ENCODE measurements at regions not wholly inside any gene's neighbourhood (a gene's known extent, or its start where the extent isn't known, plus 50 kb on each side); places are given as distances from the start of the nearest gene placed in this dataset.

GRCh38 chr10:10533437-10533836 is 484.2 kb upstream of the CELF2 start:
- peak overlapping the region; percentile 72 for H3K27ac ChIP-seq
- peaks cover 14% of the 10 kb centered on the region for H3K4me1 ChIP-seq
- H3K4me3 ChIP-seq = no peak overlapping the region
- no peaks in the 10 kb centered on the region for H3K9me3 ChIP-seq (replicated peaks)
- no peaks in the 10 kb centered on the region for H3K36me3 ChIP-seq
- DNase-seq = peak; percentile 68 to 86
- no peaks in the 10 kb centered on the region for H3K27me3 ChIP-seq

GRCh38 chr10:10538326-10538725 is 479.3 kb upstream of the CELF2 start:
- no peak for DNase-seq
- H3K27ac ChIP-seq = no peak overlapping the region

GRCh38 chr10:10540398-10540797 is 477.3 kb upstream of the CELF2 start:
- H3K9me3 ChIP-seq (replicated peaks) = no peaks in the 10 kb centered on the region

More at GRCh38 chr10:10538326-10538725, 479.3 kb upstream of the CELF2 start:
- Histone ChIP-seq H3K27me3 (no peaks in the 10 kb centered on the region), H3K36me3 (no peaks in the 10 kb centered on the region), H3K9me3 (replicated peaks) (no peaks in the 10 kb centered on the region), H3K4me1 (peaks cover 9% of the 10 kb centered on the region), H3K4me3 (no peak overlapping the region)

GRCh38 chr10:10542477-10542876 is 475.2 kb upstream of the CELF2 start:
- Histone ChIP-seq H3K27ac (no peak overlapping the region), H3K36me3 (no peaks in the 10 kb centered on the region), H3K9me3 (replicated peaks) (no peaks in the 10 kb centered on the region), H3K4me1 (peaks cover 5% of the 10 kb centered on the region; the same call in 1 of the 2 replicates), H3K27me3 (no peaks in the 10 kb centered on the region), H3K4me3 (no peak overlapping the region)
- no peak for DNase-seq

More at GRCh38 chr10:10540398-10540797, 477.3 kb upstream of the CELF2 start:
- Histone ChIP-seq H3K4me1 (no peaks in the 10 kb centered on the region), H3K27me3 (no peaks in the 10 kb centered on the region), H3K4me3 (no peak overlapping the region), H3K27ac (no peak overlapping the region), H3K36me3 (no peaks in the 10 kb centered on the region)
- no peak for DNase-seq

- H3K4me1 ChIP-seq = peaks cover 7% of the 10 kb centered on the region; the same call in 1 of the 2 replicates
- H3K27me3 ChIP-seq = no peaks in the 10 kb centered on the region
- no peaks in the 10 kb centered on the region for H3K36me3 ChIP-seq
- H3K27ac ChIP-seq = no peak overlapping the region
- no peaks in the 10 kb centered on the region for H3K9me3 ChIP-seq (replicated peaks)
- H3K4me3 ChIP-seq = no peak overlapping the region
- DNase-seq = no peak
Observed at GRCh38 chr10:10544890-10545289, 472.8 kb upstream of the CELF2 start.

GRCh38 chr10:10545771-10546170 is 471.9 kb upstream of the CELF2 start:
- Histone ChIP-seq H3K9me3 (replicated peaks) (no peaks in the 10 kb centered on the region), H3K27ac (no peak overlapping the region), H3K4me1 (peaks cover 7% of the 10 kb centered on the region; the same call in 1 of the 2 replicates), H3K36me3 (no peaks in the 10 kb centered on the region), H3K27me3 (no peaks in the 10 kb centered on the region), H3K4me3 (no peak overlapping the region)
- no peak for DNase-seq

GRCh38 chr10:10551596-10552301 is 465.9 kb upstream of the CELF2 start:
- Histone ChIP-seq H3K27me3 (no peaks in the 10 kb centered on the region), H3K27ac (no peak overlapping the region), H3K9me3 (replicated peaks) (no peaks in the 10 kb centered on the region), H3K36me3 (no peaks in the 10 kb centered on the region), H3K4me3 (no peak overlapping the region), H3K4me1 (peaks cover 7% of the 10 kb centered on the region; the same call in 1 of the 2 replicates)
- DNase-seq = no peak

GRCh38 chr10:10552948-10553347 is 464.7 kb upstream of the CELF2 start:
- no peak for DNase-seq
- Histone ChIP-seq H3K27ac (no peak overlapping the region), H3K4me1 (no peaks in the 10 kb centered on the region), H3K4me3 (no peak overlapping the region), H3K36me3 (no peaks in the 10 kb centered on the region), H3K27me3 (no peaks in the 10 kb centered on the region), H3K9me3 (replicated peaks) (no peaks in the 10 kb centered on the region)

- no peaks in the 10 kb centered on the region for H3K36me3 ChIP-seq
- H3K27ac ChIP-seq = no peak overlapping the region
- no peaks in the 10 kb centered on the region for H3K9me3 ChIP-seq (replicated peaks)
- no peaks in the 10 kb centered on the region for H3K27me3 ChIP-seq
- no peaks in the 10 kb centered on the region for H3K4me1 ChIP-seq
- H3K4me3 ChIP-seq = no peak overlapping the region
- no peak for DNase-seq
Observed at GRCh38 chr10:10564081-10564794, 453.4 kb upstream of the CELF2 start.

GRCh38 chr10:10576937-10577336 is 440.7 kb upstream of the CELF2 start:
- Histone ChIP-seq H3K4me3 (no peak overlapping the region), H3K27ac (no peak overlapping the region), H3K4me1 (no peaks in the 10 kb centered on the region), H3K9me3 (replicated peaks) (no peaks in the 10 kb centered on the region; the same call in 1 of the 2 replicates), H3K36me3 (no peaks in the 10 kb centered on the region), H3K27me3 (no peaks in the 10 kb centered on the region)
- no peak for DNase-seq

GRCh38 chr10:10579709-10580108 is 438.0 kb upstream of the CELF2 start:
- no peaks in the 10 kb centered on the region for H3K27me3 ChIP-seq
- H3K4me1 ChIP-seq = no peaks in the 10 kb centered on the region
- H3K9me3 ChIP-seq (replicated peaks) = no peaks in the 10 kb centered on the region; the same call in 1 of the 2 replicates
- H3K36me3 ChIP-seq = no peaks in the 10 kb centered on the region
- no peak for DNase-seq
- H3K4me3 ChIP-seq = no peak overlapping the region
- H3K27ac ChIP-seq = no peak overlapping the region

GRCh38 chr10:10584161-10584560 is 433.5 kb upstream of the CELF2 start:
- Histone ChIP-seq H3K4me3 (no peak overlapping the region), H3K27ac (no peak overlapping the region), H3K9me3 (replicated peaks) (no peaks in the 10 kb centered on the region), H3K27me3 (no peaks in the 10 kb centered on the region), H3K4me1 (no peaks in the 10 kb centered on the region), H3K36me3 (no peaks in the 10 kb centered on the region)
- DNase-seq = no peak

- no peak overlapping the region for H3K4me3 ChIP-seq
- H3K27ac ChIP-seq = no peak overlapping the region
- H3K9me3 ChIP-seq (replicated peaks) = no peaks in the 10 kb centered on the region
- no peaks in the 10 kb centered on the region for H3K36me3 ChIP-seq
- H3K27me3 ChIP-seq = no peaks in the 10 kb centered on the region
- no peaks in the 10 kb centered on the region for H3K4me1 ChIP-seq
- no peak for DNase-seq
Observed at GRCh38 chr10:10587744-10588393, 429.8 kb upstream of the CELF2 start.

- peak in 1 of 2 experiments; percentile 7 for DNase-seq
- Histone ChIP-seq H3K9me3 (replicated peaks) (no peaks in the 10 kb centered on the region), H3K36me3 (no peaks in the 10 kb centered on the region), H3K4me1 (no peaks in the 10 kb centered on the region), H3K4me3 (no peak overlapping the region), H3K27ac (no peak overlapping the region), H3K27me3 (no peaks in the 10 kb centered on the region)
Observed at GRCh38 chr10:10589540-10590303, 427.9 kb upstream of the CELF2 start.

Measured in SJCRH30 (cell line).